Uterus (tissue), 2 donors: ENCODE measurements at regions not wholly inside any gene's neighbourhood (a gene's known extent, or its start where the extent isn't known, plus 50 kb on each side); places are given as distances from the start of the nearest gene placed in this dataset.

Experiments used
- POLR2A ChIP-seq, 2 donors: fragments of 450-650 bp; IDR thresholded peaks; one replicate each; pipeline ENCODE4 v1.6.1; 2016; ENCODE audit warnings: antibody characterized with exemption in 2 of 2, mild to moderate bottlenecking in 1 of 2, moderate library complexity in 1 of 2
- TF ChIP-seq, protein P1 (sequence below), 4 experiments: fragments of 200-600 bp in 2 of 4; fragments of 450-650 bp in 2 of 4; sonication (generic) in 2 of 4; IDR thresholded peaks; one replicate each; pipeline ENCODE4 v1.5.1; 2016 to 2019; ENCODE audit warnings: antibody characterized with exemption in 4 of 4, mild to moderate bottlenecking in 2 of 4, moderate library complexity in 1 of 4

- TF ChIP-seq, protein P1, sequence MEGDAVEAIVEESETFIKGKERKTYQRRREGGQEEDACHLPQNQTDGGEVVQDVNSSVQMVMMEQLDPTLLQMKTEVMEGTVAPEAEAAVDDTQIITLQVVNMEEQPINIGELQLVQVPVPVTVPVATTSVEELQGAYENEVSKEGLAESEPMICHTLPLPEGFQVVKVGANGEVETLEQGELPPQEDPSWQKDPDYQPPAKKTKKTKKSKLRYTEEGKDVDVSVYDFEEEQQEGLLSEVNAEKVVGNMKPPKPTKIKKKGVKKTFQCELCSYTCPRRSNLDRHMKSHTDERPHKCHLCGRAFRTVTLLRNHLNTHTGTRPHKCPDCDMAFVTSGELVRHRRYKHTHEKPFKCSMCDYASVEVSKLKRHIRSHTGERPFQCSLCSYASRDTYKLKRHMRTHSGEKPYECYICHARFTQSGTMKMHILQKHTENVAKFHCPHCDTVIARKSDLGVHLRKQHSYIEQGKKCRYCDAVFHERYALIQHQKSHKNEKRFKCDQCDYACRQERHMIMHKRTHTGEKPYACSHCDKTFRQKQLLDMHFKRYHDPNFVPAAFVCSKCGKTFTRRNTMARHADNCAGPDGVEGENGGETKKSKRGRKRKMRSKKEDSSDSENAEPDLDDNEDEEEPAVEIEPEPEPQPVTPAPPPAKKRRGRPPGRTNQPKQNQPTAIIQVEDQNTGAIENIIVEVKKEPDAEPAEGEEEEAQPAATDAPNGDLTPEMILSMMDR (IDR thresholded peaks at IDR 0.05) = no peak
- TF ChIP-seq POLR2A (IDR thresholded peaks at IDR 0.05) = no peak
These were observed 427.4 kb upstream of the AKR1E2 start for GRCh38 chr10:4398602-4399001.
